Fibroblast of villous mesenchyme (primary cell): ENCODE measurements at regions not wholly inside any gene's neighbourhood (a gene's known extent, or its start where the extent isn't known, plus 50 kb on each side); places are given as distances from the start of the nearest gene placed in this dataset.

ENCODE experiments used
- DNase-seq: peaks from one replicate; pipeline ENCODE4 v3.0.0-alpha.2; 2010; ENCODE audit warnings: low read depth
- H3K4me3 ChIP-seq: 2 replicates; pipeline ENCODE4 v1.5.1; 2011; ENCODE audit warnings: low read depth, mild to moderate bottlenecking, low read length
- TF ChIP-seq, protein P1 (sequence below): IDR thresholded peaks from 2 replicates; pipeline ENCODE4 v1.5.1; 2012; ENCODE audit warnings: low read depth, mild to moderate bottlenecking, low read length; ENCODE audit not compliant: insufficient read depth

DNA sequence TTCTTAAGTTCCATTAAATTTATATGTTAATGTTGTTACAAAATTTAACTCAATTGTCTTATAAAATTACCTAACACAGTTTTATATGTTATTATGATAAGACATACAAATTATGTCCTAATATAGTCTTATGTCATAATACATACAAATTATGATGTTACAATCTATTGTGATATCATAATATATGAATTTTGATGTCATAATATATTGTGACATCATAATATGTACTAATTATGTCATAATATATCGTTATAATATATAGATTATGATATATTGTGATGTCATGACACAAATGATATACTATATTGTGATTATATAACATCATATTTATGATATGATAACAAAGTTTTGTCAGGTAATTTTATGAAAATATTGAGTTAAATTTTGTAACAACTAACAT is 1789.6 kb downstream of the TP53TG3F start:
- H3K4me3 ChIP-seq: no peak overlapping the region
- no peak for DNase-seq
- TF ChIP-seq, protein P1, sequence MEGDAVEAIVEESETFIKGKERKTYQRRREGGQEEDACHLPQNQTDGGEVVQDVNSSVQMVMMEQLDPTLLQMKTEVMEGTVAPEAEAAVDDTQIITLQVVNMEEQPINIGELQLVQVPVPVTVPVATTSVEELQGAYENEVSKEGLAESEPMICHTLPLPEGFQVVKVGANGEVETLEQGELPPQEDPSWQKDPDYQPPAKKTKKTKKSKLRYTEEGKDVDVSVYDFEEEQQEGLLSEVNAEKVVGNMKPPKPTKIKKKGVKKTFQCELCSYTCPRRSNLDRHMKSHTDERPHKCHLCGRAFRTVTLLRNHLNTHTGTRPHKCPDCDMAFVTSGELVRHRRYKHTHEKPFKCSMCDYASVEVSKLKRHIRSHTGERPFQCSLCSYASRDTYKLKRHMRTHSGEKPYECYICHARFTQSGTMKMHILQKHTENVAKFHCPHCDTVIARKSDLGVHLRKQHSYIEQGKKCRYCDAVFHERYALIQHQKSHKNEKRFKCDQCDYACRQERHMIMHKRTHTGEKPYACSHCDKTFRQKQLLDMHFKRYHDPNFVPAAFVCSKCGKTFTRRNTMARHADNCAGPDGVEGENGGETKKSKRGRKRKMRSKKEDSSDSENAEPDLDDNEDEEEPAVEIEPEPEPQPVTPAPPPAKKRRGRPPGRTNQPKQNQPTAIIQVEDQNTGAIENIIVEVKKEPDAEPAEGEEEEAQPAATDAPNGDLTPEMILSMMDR: no peak

DNA sequence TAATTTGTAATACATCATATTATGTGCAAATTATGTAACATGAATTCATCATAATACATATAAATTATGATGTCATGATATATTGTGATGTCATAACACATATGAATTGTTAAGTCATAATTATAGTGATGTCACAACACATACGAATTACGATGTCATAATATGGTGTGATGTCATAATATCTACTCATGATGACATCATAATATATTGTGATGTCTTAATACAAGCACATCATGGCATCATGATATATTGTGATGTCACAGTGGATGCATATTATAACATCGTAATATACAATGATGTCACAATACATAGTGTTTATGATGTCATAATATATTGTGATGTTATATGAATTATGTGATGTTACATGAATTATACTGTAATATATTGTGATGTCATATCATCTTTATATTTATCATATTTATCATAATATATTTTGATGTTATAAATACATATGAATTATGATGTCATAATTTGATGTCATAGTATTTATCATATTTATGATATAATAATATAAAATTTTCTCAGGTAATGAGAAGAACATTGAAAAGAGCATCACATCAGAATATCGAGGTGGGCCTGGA is 1793.0 kb downstream of the TP53TG3F start:
- no peak overlapping the region for H3K4me3 ChIP-seq
- TF ChIP-seq, protein P1: no peak
- DNase-seq: peak; percentile 3

DNA sequence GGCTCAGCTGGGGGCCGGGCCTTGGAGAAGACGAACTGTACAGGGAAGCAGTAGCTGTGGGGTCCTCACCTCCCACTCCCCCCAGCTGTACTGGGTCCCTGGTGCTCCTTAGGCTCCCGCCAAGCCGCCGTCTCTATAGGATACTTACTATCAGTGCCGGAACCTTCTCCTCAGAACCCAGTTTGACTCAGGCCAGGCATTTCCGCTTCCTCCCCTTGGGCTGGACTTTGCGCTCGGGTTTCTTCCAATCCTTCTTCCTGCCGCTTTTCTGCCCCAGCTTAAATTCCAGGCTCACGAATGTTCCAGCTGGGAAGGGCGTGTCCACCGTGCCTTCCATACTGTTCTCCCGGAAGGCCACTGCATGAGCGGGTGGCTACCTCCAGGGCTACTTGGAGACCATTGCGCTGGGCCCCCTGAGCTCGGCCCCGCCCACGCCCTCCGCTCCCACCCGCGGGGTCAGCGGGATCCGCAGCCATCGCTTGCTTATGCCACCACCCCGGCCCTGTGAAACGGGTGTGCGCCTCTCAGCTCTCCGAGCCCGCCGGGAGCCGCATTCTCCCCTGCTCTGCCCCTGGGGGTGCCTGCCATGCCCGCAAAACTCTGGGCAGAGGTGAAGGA is 1795.9 kb downstream of the TP53TG3F start:
- no peak overlapping the region for H3K4me3 ChIP-seq
- DNase-seq: no peak
- TF ChIP-seq, protein P1: no peak

DNA sequence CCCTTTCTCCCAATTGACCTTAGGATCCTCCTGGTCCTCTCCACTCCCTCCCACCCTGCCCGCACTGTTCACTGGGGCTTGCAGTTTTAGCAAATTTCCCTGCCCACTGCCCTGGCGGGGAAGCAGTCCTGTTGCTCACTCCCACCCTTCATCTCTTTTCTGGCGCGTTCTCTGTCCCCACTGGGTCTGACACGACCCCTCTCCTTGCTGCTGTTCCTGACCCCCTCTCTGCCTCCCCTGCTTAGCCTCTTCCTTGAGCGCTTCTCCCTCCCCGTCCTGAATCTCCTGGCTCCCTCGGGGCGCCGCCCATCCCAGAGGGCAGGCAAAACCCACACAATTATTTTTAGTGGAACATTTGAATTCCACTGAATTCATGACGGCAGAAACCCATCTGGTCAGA is 1796.4 kb downstream of the TP53TG3F start:
- TF ChIP-seq, protein P1: no peak
- no peak for DNase-seq
- no peak overlapping the region for H3K4me3 ChIP-seq

DNA sequence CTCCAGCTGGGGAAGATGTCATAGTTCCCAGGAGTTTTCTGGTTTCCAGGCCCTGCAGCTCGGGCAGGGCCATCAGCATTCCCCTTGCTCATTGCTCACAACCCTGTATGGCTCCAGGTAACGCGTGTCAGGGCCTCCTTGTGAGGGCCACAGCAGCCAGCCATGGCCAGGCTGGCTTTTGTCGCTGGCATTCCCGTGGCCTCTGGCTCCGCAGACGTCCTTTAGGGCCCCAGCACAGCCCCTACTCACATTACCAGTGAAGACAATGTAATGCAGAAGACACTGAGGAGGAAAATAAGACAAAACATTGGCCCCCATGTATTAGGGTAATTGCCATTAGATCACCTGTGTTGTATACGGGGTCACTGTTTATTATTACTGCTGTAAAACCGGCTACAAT is 1799.0 kb downstream of the TP53TG3F start:
- no peak for DNase-seq
- TF ChIP-seq, protein P1: no peak
- H3K4me3 ChIP-seq: no peak overlapping the region

DNA sequence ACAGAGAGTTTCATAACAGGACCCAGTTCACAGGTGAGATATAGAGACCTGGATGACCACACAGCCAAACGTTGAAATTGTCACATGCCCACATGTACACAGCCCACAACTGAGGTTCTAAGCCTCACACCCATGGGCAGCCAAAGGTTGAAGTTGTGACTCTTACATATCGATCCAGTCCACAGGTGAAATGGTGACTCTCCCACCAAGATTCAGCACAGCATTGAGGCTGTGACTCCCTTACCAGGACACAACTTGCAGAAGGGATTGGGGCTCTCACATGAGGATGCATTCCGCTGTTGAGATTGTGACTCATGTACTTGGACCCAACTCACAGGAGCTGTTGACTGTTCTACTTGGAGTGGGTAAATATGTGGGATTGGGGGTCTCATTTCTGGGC is 1836.4 kb downstream of the TP53TG3F start:
- H3K4me3 ChIP-seq: no peak overlapping the region
- no peak for DNase-seq
- TF ChIP-seq, protein P1: no peak
